Activated CD4-positive, alpha-beta memory T cell treated with anti-CD3 and anti-CD28 coated beads for 36 hours (primary cell): ENCODE measurements at regions not wholly inside any gene's neighbourhood (a gene's known extent, or its start where the extent isn't known, plus 50 kb on each side); places are given as distances from the start of the nearest gene placed in this dataset.

Experiments used
- CTCF ChIA-PET: fragments of 350-600 bp; sonication (Branson Sonifier 250); formaldehyde crosslinking; loops from one replicate; lab custom pipeline; 2021; ENCODE audit warnings: antibody characterized with exemption, inconsistent platforms; lab: Charles Lee
- POLR2A ChIA-PET: fragments of 350-600 bp; sonication (Branson Sonifier 250); formaldehyde crosslinking; loops from one replicate; lab custom pipeline; 2021; ENCODE audit warnings: antibody characterized with exemption; lab: Charles Lee
- DNase-seq: peaks from one replicate; pipeline ENCODE4 v3.0.0-alpha.2; 2020
- H3K27ac Mint-ChIP-seq: one replicate; pipeline ENCODE4 v1.8.0; 2021; ENCODE audit warnings: mixed read lengths
- H3K27me3 Mint-ChIP-seq: one replicate; pipeline ENCODE4 v1.8.0; 2021; ENCODE audit warnings: mixed read lengths
- H3K36me3 Mint-ChIP-seq: one replicate; pipeline ENCODE4 v1.8.0; 2021; ENCODE audit warnings: mixed read lengths
- H3K4me1 Mint-ChIP-seq: one replicate; pipeline ENCODE4 v1.8.0; 2021; ENCODE audit warnings: low read depth, mixed read lengths
- H3K4me3 Mint-ChIP-seq: one replicate; pipeline ENCODE4 v1.8.0; 2021; ENCODE audit warnings: mild to moderate bottlenecking, mixed read lengths
- H3K9me3 Mint-ChIP-seq: one replicate; pipeline ENCODE4 v1.8.0; 2021; ENCODE audit warnings: mixed read lengths
- intact Hi-C: fragments of 100-400 bp; cut with micrococcal nuclease; formaldehyde crosslinking; loops from one replicate; pipeline ENCODE4 v1.15.1; 2023

DNA sequence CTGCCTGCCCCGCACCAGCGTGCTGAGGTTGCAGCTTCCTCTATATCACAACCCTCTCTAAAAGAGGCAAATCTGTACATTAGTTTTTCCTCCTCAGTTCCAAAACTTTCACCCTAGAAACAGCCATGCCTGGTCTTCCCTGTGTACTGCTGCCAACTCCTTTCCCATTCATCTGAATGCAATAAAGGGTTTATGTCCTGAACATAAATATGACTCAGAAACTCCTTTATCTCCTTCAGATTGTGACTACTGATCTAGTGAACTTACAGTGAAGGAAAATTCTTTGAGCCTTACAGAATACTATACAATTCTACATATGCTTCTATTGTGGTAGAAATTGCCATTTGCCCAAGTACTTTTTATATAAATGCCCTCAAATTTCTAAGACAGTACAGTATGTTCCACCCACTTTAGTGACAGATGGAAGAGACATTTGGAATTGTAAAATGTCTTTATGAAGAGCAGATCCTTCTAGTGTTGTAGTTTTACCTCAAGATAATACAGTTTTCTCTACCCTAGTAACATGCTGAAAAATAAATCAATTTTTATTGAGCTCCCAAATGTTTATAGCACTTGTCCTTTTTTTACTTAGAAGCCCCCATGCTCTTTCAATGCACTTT lies 345.1 kb upstream of the SNX7 start:
- intact Hi-C loops: no loop called here
- Mint-ChIP-seq H3K36me3 (no peaks in the 10 kb centered on the region), H3K27ac (no peak overlapping the region), H3K4me3 (no peak overlapping the region), H3K27me3 (no peaks in the 10 kb centered on the region), H3K9me3 (no peaks in the 10 kb centered on the region), H3K4me1 (no peaks in the 10 kb centered on the region)
- DNase-seq: no peak
- ChIA-PET POLR2A (no interaction called here), CTCF (no interaction called here)

DNA sequence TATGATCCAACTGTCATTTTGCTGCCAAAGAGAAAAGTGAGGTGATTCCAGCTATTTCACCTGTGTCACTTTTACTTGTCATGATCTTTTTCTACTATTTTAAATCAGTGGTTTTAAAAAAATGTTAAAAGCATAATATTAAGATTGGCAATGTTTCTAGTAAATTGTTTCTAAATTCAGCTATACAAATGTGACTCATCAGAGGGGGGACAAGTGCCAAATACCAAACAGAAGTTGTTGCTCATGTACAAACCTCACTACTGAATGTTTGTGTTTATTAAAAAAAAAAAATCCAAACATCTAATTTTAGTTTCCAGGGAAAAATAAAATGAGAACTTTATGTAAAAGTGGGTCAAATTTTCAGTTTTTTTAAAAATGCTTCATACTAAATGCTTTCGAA lies 346.2 kb upstream of the SNX7 start:
- no peak overlapping the region for H3K4me3 Mint-ChIP-seq
- POLR2A ChIA-PET: interaction anchor here (0.6 kb wide), 1 partner anchor 1595 kb away, joined by 5 read pairs; no protein-coding TSS in a partner anchor
- H3K9me3 Mint-ChIP-seq: no peaks in the 10 kb centered on the region
- no peak overlapping the region for H3K27ac Mint-ChIP-seq
- no peak for DNase-seq
- H3K36me3 Mint-ChIP-seq: no peaks in the 10 kb centered on the region
- intact Hi-C loops: no loop called here
- no peaks in the 10 kb centered on the region for H3K4me1 Mint-ChIP-seq
- H3K27me3 Mint-ChIP-seq: no peaks in the 10 kb centered on the region
- CTCF ChIA-PET: no interaction called here

DNA sequence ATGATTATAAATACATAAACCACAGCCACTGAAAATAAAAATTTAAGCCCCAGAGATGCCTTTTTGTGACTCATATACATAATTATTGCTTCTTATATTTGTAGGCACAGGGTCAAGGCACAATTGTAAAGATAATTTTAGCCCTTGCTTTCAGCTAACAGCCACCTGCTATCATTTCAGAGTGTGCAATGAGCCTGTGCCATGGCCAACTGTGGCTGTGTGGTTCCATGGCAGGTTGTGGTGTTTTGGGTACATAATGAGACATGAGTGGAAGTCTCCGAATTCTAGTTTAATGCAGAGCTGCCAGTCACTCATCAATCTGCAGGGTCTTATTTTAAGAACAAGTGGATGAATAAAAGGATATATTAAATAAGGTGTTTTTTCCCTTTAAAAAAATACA lies 346.9 kb upstream of the SNX7 start:
- no peaks in the 10 kb centered on the region for H3K27me3 Mint-ChIP-seq

GRCh38 chr1:98306517-98307089 lies 354.9 kb upstream of the SNX7 start:
- no peaks in the 10 kb centered on the region for H3K36me3 Mint-ChIP-seq
- no peaks in the 10 kb centered on the region for H3K9me3 Mint-ChIP-seq
- ChIA-PET POLR2A (no interaction called here), CTCF (no interaction called here)
- H3K4me1 Mint-ChIP-seq: no peaks in the 10 kb centered on the region
- no peaks in the 10 kb centered on the region for H3K27me3 Mint-ChIP-seq
- H3K27ac Mint-ChIP-seq: no peak overlapping the region
- no peak for DNase-seq
- intact Hi-C loops: no loop called here
- no peak overlapping the region for H3K4me3 Mint-ChIP-seq

More for the DNA sequence above, 346.9 kb upstream of the SNX7 start:
- Mint-ChIP-seq H3K27ac (no peak overlapping the region), H3K9me3 (no peaks in the 10 kb centered on the region), H3K4me1 (no peaks in the 10 kb centered on the region), H3K36me3 (no peaks in the 10 kb centered on the region), H3K4me3 (no peak overlapping the region)
- no peak for DNase-seq
- CTCF ChIA-PET: no interaction called here
- intact Hi-C loops: no loop called here
- POLR2A ChIA-PET: interaction anchor here (0.6 kb wide), 1 partner anchor 1594 kb away, joined by 5 read pairs; no protein-coding TSS in a partner anchor

DNA sequence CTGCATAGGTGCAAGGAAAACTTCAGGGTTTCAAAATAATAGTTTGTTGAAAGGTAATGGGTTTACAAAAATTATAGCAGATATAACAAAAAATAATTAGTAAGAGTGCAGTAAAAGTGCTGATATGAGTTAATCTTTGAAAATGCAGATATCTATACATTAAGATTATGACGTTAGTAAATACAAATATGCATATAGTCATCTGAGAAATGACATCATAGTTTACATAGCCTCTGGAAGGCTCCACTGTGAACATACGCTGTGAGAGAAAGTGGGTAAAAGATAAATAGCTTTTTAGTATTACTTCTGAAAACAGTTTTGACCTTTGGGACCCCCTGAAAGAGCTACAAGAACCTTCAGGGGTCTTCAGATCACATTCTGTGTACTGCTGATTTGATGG lies 356.2 kb upstream of the SNX7 start:
- Mint-ChIP-seq H3K27ac (no peak overlapping the region), H3K4me3 (no peak overlapping the region), H3K27me3 (no peaks in the 10 kb centered on the region), H3K36me3 (no peaks in the 10 kb centered on the region), H3K9me3 (no peaks in the 10 kb centered on the region), H3K4me1 (no peaks in the 10 kb centered on the region)
- intact Hi-C loops: no loop called here
- POLR2A ChIA-PET: no interaction called here
- CTCF ChIA-PET: no interaction called here
- DNase-seq: no peak

DNA sequence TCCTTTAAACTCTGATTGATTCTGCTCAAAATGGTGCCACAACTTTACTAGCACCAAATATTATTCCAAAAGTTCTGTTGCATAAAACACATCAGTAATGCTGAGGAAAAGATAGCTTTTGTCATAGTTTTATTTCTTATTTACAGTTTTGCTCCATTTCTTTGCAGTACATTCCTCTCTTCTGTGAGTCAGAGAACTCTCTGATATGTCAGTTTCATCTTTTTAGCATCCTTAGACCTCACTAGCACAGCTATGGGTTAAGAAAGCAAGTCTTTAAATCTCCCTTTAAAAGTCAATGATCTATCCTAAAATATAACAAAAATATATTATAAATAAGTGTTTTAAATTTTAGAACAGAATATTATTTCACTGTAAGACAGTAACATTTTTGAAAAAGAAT lies 356.6 kb upstream of the SNX7 start:
- ChIA-PET CTCF (no interaction called here), POLR2A (no interaction called here)
- intact Hi-C loops: no loop called here
- Mint-ChIP-seq H3K4me3 (no peak overlapping the region), H3K36me3 (no peaks in the 10 kb centered on the region), H3K9me3 (no peaks in the 10 kb centered on the region), H3K27ac (no peak overlapping the region), H3K27me3 (no peaks in the 10 kb centered on the region), H3K4me1 (no peaks in the 10 kb centered on the region)
- DNase-seq: no peak

DNA sequence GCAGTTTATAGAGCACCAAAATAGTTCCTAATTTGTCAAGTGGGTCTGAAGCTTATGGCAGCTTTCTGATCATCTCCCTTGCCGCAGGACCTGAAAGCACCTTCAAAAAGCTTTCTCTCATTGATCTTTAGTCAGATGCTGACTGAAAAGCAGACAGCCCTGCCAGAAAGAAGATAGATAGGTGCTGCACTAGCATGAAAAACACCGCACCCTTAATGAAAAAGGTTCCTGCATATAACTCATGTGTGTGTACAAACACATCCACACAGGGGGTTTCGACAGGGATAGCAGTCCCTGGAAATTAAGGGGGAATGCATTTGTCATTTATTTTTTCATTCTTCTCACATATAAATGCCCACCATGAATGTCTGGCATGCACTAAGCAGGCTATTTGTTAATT lies 361.7 kb upstream of the SNX7 start:
- intact Hi-C loops: no loop called here
- ChIA-PET POLR2A (no interaction called here), CTCF (no interaction called here)
- no peaks in the 10 kb centered on the region for H3K27me3 Mint-ChIP-seq
- no peaks in the 10 kb centered on the region for H3K4me1 Mint-ChIP-seq
- no peaks in the 10 kb centered on the region for H3K36me3 Mint-ChIP-seq
- no peaks in the 10 kb centered on the region for H3K9me3 Mint-ChIP-seq
- H3K27ac Mint-ChIP-seq: no peak overlapping the region
- H3K4me3 Mint-ChIP-seq: no peak overlapping the region
- no peak for DNase-seq

- Mint-ChIP-seq H3K4me1 (no peaks in the 10 kb centered on the region), H3K36me3 (no peaks in the 10 kb centered on the region), H3K27me3 (no peaks in the 10 kb centered on the region), H3K4me3 (no peak overlapping the region), H3K9me3 (peaks cover under 1% of the 10 kb centered on the region), H3K27ac (no peak overlapping the region)
- intact Hi-C loops: no loop called here
- ChIA-PET POLR2A (no interaction called here), CTCF (no interaction called here)
- no peak for DNase-seq
Observed at GRCh38 chr1:98299313-98299712, 362.2 kb upstream of the SNX7 start.

DNA sequence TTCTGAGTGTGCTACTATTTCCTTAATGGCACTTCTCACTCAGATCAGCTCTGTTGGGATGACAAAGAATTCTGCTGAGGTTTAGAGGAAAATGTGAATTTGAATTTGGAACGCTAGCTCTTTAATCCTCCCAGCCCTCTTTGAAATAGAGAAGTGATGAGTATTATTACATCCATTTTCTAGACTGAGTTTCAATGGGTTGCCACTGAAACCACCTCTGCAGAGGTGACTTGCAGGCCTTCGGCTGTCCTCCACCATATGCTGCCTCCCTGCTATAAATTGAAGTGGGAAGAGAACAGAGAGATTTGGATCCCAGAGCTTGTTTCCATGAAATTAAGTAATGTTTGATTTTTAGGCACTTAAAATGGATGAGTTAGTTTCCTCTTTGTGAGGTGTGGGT lies 363.2 kb upstream of the SNX7 start:
- no peaks in the 10 kb centered on the region for H3K27me3 Mint-ChIP-seq
- H3K27ac Mint-ChIP-seq: no peak overlapping the region
- POLR2A ChIA-PET: no interaction called here
- no peaks in the 10 kb centered on the region for H3K36me3 Mint-ChIP-seq
- peaks cover 2% of the 10 kb centered on the region for H3K9me3 Mint-ChIP-seq
- intact Hi-C loops: no loop called here
- CTCF ChIA-PET: no interaction called here
- DNase-seq: no peak
- no peak overlapping the region for H3K4me3 Mint-ChIP-seq
- no peaks in the 10 kb centered on the region for H3K4me1 Mint-ChIP-seq

GRCh38 chr1:98296681-98297080 lies 364.8 kb upstream of the SNX7 start:
- POLR2A ChIA-PET: no interaction called here
- intact Hi-C loops: no loop called here
- Mint-ChIP-seq H3K9me3 (peaks cover 2% of the 10 kb centered on the region), H3K4me1 (no peaks in the 10 kb centered on the region), H3K4me3 (no peak overlapping the region), H3K27me3 (no peaks in the 10 kb centered on the region), H3K27ac (no peak overlapping the region), H3K36me3 (no peaks in the 10 kb centered on the region)
- DNase-seq: no peak
- CTCF ChIA-PET: no interaction called here

- H3K4me3 Mint-ChIP-seq: no peak overlapping the region
- POLR2A ChIA-PET: no interaction called here
- H3K4me1 Mint-ChIP-seq: no peaks in the 10 kb centered on the region
Observed at GRCh38 chr1:98294127-98294526, 367.4 kb upstream of the SNX7 start.

DNA sequence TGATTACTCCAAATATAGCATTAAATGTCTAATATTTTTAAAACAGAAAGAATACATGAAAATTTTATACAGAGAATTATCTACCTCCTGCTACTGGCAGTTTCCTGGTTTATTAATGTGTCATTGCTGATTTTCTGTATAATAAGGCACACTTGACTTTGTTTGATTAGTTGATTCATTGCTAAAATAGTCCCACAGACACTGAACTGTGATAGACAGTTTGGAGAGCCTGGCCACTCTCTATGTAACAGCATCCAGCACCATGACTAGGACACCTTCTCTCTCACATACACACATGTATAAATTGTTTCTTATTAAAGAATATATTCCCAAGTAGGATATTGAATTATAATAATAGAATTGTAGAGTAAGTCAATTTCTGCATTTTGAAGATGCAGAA lies 368.5 kb upstream of the SNX7 start:
- Mint-ChIP-seq H3K27me3 (no peaks in the 10 kb centered on the region), H3K27ac (no peak overlapping the region), H3K4me3 (no peak overlapping the region), H3K36me3 (no peaks in the 10 kb centered on the region), H3K4me1 (no peaks in the 10 kb centered on the region), H3K9me3 (peaks cover 2% of the 10 kb centered on the region)
- intact Hi-C loops: no loop called here
- ChIA-PET POLR2A (no interaction called here), CTCF (no interaction called here)
- no peak for DNase-seq

More at GRCh38 chr1:98294127-98294526, 367.4 kb upstream of the SNX7 start:
- Mint-ChIP-seq H3K9me3 (peaks cover 2% of the 10 kb centered on the region), H3K27ac (no peak overlapping the region), H3K27me3 (no peaks in the 10 kb centered on the region), H3K36me3 (no peaks in the 10 kb centered on the region)
- intact Hi-C loops: no loop called here
- CTCF ChIA-PET: no interaction called here
- no peak for DNase-seq

GRCh38 chr1:98289311-98289710 lies 368.5 kb upstream of the DPYD start:
- POLR2A ChIA-PET: no interaction called here
- no peak overlapping the region for H3K4me3 Mint-ChIP-seq
- no peaks in the 10 kb centered on the region for H3K4me1 Mint-ChIP-seq
- CTCF ChIA-PET: interaction anchor here (0.6 kb wide), 1 partner anchor 1179 kb away, joined by 3 read pairs; no protein-coding TSS in a partner anchor
- intact Hi-C loops: no loop called here
- no peaks in the 10 kb centered on the region for H3K36me3 Mint-ChIP-seq
- H3K9me3 Mint-ChIP-seq: peaks cover 2% of the 10 kb centered on the region
- H3K27ac Mint-ChIP-seq: no peak overlapping the region
- no peaks in the 10 kb centered on the region for H3K27me3 Mint-ChIP-seq
- no peak for DNase-seq
